GM18507 (cell line): ENCODE measurements at regions not wholly inside any gene's neighbourhood (a gene's known extent, or its start where the extent isn't known, plus 50 kb on each side); places are given as distances from the start of the nearest gene placed in this dataset.
"Not testable (repeated sequence)": the region's sequence is repeated elsewhere in the genome, so short reads cannot be mapped to it uniquely, and the experiment has no call there.

ENCODE experiments used
- DNase-seq: peaks from one replicate; pipeline ENCODE4 v3.0.0; 2011; ENCODE audit warnings: low read depth; ENCODE audit not compliant: insufficient read length; ENCODE audit errors: extremely low spot score
- FAIRE-seq: peaks from 2 replicates; lab custom pipeline; 2011; peaks lifted over from hg19 to GRCh38; lab: Jason Lieb, UNC

DNA sequence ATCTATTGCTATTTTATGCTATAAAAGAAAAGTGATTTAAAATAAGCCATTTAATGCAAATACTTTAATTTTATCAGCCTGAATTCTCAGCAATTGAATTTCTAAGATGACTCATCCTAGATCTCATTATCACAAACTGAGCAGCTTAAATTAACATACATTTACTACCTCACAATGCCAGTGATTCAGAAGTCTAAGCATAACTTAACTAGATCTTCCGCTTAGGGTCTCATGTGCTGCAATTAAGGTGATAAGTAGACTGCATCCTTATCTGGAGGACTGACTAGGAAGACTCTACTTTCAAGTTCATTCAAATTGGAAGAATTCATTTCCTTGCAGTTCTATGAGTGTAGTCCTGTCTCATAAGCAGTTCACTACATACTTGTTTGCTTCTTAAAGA, 286.6 kb downstream of the COL11A1 start:
- DNase-seq, result no peak
- no peak for FAIRE-seq

DNA sequence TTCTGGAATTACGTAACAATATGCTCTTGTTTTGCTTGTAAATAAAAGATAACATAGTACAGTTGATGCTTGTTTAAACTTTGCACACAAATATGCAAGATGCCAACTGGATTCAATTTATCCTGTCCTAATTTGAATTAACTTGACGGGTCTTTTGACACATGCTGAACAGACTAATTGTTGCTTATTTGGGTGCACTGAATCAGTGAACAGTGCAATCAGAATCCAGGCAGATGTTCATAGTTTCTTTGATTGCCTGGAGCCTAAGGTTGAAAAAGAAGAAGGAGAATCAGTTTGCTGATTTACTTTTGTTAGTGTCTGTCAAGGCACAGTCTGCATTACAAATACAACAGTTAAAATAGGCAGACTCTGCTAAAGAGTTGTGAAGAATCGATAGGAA, 307.9 kb downstream of the COL11A1 start:
- no peak for FAIRE-seq
- DNase-seq, result no peak

DNA sequence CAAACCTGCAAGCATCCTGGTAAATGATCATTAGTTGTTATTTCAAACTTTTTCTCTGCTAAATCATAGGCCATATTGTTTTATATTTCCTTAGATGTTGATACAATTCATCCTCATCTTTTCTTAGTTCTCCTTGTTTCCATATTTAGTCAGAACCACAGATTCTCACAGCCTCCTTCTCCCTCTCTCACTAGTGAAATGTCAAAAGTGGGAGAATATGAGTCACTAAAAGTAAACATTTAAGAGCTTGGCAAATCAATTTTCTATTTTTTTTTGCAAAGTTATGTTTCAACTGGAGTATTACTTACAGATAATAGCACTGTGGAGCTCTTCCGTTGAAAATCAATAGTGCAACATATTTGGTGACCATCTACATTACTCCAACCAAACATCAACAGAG, 308.8 kb downstream of the COL11A1 start:
- FAIRE-seq (no peak), DNase-seq (no peak)

DNA sequence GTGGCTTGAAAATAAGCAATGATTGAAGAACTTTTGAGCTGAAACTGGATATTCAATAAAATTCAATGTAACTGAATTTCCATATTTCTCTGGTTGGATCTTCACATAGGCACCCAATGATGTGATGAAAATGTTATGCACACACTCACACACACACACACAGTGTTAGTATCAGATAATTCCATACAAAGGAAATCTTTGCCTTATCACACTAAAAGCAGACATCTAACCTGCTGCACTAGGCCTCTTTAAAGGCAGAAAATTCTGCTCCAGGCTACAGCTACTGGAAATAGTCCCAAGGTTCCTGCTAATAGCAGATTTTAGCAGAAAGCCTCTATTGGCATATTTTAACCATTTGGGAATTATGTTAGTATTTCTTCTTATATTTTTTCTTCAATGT, 309.6 kb downstream of the COL11A1 start:
- FAIRE-seq (no peak), DNase-seq (no peak)

DNA sequence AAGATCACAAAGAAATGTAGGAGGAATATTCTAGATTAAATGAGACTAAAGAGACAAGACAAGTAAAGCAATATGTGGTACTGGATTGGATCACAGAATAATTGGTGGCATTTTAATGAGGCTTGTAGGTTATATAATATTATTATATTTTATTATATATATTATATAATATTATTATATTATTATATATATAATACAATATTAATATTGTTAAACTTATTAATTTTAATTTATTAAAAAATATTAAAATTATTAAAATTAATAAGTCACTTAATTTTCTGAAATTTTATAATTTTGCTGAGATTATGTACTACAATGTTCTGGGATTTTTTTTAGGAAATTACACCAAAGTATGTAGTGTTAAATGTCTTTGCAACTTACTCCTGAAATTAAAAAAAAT, 311.9 kb downstream of the COL11A1 start:
- FAIRE-seq, result no peak

GRCh38 chr1:102790997-102791396, 317.3 kb downstream of the COL11A1 start:
- DNase-seq (no peak), FAIRE-seq (no peak)

More for the DNA sequence above, 311.9 kb downstream of the COL11A1 start:
- DNase-seq, result no peak

- not testable (repeated sequence) for FAIRE-seq, DNase-seq
Observed at GRCh38 chr1:102789951-102790350, 318.4 kb downstream of the COL11A1 start.

DNA sequence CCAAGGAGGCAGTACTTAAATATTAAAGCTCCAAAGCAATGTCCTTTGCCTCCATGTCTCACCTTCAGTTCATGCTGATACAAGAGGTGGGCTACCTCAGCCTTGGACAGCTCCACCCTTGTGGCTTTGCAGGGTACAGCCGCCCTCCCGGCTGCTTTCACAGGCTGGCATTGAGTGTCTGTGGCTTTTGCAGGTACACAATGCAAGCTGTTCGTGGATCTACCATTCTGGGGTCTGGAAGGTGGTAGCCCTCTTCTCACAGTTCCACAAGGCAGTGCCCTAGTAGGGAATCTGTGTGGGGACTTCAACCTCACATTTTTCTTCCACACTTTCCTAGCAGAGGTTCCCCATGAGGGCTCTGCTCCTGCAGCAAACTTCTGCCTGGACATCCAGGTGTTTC, 324.8 kb downstream of the COL11A1 start:
- DNase-seq (no peak), FAIRE-seq (no peak)

DNA sequence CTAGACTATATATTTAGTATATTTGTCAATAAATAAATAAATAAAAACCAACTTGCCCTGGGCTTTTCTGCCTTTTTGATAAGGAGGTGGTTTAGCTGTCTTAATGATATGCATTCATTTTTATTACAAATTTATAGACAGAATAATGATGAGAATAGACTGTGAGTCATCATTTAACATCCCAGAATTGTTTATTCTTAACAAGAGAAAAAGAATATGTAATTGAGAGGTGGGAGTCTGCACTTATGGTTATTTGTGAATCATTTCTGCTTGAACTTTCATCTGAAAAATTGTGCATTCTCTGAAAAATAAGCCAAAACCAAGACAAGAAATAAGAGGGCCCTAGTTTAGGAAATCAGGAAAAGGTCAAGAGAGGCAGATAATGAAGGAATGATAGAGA, 326.2 kb downstream of the COL11A1 start:
- DNase-seq (no peak), FAIRE-seq (no peak)

DNA sequence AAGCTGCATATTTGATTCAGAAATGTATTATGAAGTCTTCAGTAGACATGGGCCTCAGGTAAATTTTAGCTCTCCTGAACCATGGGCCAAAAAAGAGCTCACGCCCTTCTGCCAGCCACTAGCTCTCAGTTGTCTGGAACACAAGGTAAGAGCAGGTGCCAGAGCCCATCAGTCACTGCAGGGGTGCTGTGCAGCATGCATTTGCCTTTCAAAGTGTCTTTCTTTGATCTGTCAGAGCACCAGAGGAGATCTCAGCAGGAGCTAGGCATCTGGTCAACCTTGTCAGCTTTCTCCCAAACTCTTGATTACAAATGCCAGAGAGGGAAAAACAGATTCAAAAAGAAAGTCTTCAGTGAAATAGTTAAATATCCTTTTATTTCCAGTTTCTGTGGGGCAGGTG, 332.3 kb downstream of the COL11A1 start:
- DNase-seq, result no peak
- no peak for FAIRE-seq

DNA sequence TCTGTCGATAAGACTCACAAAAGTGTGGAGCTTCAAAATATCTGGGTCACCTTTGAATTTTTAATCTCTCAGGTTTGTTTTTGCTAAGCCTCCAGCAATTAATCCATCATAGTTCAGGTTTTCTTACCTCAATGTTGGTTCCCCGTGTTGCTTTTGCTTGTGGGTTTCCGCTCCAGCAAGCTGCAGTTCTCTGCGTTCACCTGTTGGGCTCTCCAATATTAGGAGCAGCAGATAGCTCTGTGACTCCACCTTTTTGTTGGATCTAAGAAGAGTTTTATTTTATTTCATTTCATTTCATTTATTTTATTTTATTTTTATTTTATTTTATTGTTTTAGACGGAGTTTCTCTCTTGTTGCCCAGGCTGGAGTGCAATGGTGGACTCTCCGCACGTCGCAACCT, 335.5 kb downstream of the COL11A1 start:
- FAIRE-seq (no peak), DNase-seq (no peak)

GRCh38 chr1:102758418-102758817, 349.9 kb downstream of the COL11A1 start:
- no peak for DNase-seq
- FAIRE-seq, result no peak

DNA sequence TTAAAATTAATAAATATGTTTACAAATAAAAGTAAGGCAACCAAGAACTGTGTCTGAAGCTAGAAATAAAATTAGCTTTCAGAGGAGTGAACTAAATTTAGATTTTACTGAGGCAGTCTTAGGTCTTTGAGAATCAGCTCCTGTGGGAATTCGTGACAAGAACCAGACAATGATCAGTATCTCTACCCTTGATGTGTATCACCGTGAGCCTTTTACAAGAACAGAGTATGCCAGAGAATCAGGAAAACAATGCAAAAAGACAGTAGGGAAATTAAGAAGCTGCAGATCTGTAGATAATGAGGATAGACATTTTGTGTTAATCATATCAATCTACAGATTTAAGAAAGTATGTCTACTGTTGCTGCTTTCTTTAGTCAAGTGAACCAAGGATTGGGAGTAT, 351.0 kb downstream of the COL11A1 start:
- no peak for FAIRE-seq

DNA sequence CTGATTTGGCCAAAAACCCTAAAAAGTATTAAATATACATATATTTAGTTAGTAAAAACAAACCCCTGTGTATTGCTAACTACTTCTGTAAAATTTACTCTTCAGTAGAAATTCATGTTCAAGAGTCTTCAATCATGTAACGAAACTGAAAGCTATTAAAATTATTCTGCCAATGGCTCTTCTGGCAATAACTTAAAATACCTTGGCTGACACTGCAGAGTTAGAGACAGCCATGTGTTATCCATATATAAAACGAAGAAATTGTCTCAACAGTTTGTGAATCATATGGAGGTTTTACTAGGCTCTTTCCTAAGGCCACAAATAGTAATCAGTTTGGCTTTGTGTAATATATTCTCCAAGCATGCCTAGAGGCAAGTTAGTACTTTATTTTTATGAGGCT, 357.2 kb downstream of the COL11A1 start:
- DNase-seq (no peak), FAIRE-seq (no peak)

More for the DNA sequence above, 351.0 kb downstream of the COL11A1 start:
- DNase-seq, result no peak

- no peak for DNase-seq
- FAIRE-seq, result no peak
Observed at GRCh38 chr1:102742426-102742825, 365.9 kb downstream of the COL11A1 start.

- no peak for FAIRE-seq
Observed at GRCh38 chr1:102733491-102734236, 374.7 kb downstream of the COL11A1 start.

DNA sequence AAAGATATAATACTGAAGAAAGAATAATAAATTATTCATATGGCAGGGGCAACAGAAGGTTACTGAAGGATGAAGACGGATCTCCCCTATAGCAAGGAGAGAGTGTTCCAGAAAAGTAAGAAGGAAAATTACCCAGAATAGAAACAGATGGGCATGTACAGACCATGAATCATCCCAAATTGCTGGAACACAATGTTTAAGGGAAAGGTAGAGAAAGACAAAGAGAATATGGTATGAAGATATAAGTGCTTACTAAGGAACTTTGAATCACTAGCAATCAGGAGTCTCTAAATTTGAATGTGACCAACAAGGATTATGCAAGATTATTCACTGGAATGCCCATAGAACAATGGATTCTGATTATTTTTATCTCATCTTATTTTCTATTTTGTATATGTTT, 375.4 kb downstream of the COL11A1 start:
- DNase-seq (no peak), FAIRE-seq (no peak)

More at GRCh38 chr1:102733491-102734236, 374.7 kb downstream of the COL11A1 start:
- DNase-seq, result no peak

- no peak for FAIRE-seq
Observed at GRCh38 chr1:102726417-102726816, 381.9 kb downstream of the COL11A1 start.

DNA sequence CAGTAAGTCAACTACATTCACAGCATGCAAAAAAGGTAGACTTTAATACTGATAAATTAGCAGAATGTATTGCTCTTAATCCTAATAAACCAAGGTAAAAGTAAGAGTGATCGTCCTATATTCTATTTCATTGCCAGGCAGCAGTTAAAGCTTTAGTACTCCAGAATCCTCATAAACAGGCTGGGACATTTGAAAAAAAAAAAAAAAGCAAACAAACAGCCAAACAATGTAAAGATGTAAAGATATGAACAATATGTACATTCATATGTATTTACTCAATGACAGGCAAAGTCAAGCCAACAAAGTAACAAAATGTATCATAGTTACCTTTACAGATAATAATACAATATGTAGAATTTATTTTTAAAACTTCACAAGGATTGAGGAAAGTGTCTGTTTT, 383.6 kb downstream of the COL11A1 start:
- FAIRE-seq, result no peak

More at GRCh38 chr1:102726417-102726816, 381.9 kb downstream of the COL11A1 start:
- DNase-seq, result no peak

DNA sequence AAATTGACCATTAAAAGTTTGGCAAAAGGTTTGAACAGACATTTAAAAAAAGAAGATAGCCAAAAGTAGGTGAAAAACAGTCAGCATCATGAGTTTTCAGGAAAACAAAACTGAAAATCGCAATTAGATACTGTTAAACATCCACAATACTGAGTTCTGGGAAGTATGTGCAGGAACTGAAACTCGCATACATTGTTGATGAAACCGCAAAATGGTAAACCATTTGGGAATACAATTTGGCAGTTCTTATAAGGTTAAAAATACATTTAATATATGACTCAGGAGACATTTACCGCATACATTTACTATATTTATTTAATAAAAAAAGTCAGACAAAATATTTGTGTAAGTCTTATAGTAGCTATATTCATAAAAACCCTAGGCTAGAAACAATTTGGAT, 393.2 kb downstream of the COL11A1 start:
- no peak for FAIRE-seq
- DNase-seq, result no peak

More for the DNA sequence above, 383.6 kb downstream of the COL11A1 start:
- DNase-seq, result no peak

- no peak for DNase-seq
- no peak for FAIRE-seq
Observed at GRCh38 chr1:102699524-102699923, 408.8 kb downstream of the COL11A1 start.

GRCh38 chr1:102693345-102693744, 415.0 kb downstream of the COL11A1 start:
- DNase-seq, result no peak
- no peak for FAIRE-seq
